ENCODE measurements at regions not wholly inside any gene's neighbourhood (a gene's known extent, or its start where the extent isn't known, plus 50 kb on each side); places are given as distances from the start of the nearest gene placed in this dataset.
A peak's percentile ranks its signal among the peaks of the same experiment; 100 is the strongest.
"Not testable (repeated sequence)": the region's sequence is repeated elsewhere in the genome, so short reads cannot be mapped to it uniquely, and the experiment has no call there.

DNA sequence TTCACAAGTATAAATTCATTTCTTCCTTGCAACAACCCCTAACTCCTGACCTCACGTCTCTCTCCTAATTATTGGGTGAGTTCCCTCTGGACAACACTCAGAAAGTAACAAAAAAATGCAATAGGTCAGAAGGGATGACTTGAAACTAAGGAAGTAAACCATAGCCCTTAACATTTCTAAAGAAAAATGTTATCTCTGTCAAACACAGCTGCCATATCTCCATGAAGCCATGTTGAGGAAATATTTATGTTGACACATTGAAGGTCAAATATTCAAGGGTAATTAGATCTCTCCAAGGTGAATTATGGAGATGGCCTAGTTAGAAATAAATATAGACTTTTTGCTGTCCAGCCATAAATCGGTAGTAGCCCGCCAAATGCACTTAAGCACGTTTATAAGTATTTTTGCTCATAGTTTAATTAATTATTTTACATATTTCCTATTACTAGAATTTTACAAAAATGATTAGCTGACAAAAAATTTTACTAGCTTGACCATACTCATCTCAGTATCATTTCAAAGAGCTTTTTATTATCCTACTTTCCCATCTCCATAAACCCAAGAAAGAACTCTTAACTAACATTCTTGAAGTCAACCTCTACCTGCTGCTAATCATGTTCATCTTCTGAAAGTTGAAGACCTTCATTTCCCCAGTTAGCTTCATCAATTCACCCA, 160.1 kb upstream of the PKN2 start:
- no peak for DNase-seq

DNA sequence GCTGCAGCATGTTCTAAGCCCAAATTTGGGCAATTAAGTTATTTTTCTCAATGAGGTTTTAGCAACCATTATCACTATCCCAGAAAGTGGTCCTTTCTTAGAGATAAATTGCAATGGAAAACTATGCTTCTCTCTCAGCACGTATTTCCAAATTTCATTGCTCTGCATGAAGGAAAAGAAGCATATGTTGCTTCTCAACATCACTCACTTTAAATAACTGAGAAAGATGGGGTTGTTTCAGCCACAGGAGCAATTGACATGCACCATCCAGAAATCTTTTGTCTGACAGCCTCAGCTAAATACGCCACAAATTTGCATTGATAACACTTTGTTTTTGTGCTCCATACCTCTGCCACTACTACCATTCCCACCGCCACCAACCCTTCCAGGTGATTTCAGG, 157.6 kb upstream of the PKN2 start:
- DNase-seq: no peak

- DNase-seq: no peak
Measured at GRCh38 chr1:88528792-88529191, 155.3 kb upstream of the PKN2 start.

- DNase-seq: no peak
Measured at GRCh38 chr1:88529581-88529980, 154.5 kb upstream of the PKN2 start.

- no peak for DNase-seq
Measured at GRCh38 chr1:88530246-88530645, 153.8 kb upstream of the PKN2 start.

DNA sequence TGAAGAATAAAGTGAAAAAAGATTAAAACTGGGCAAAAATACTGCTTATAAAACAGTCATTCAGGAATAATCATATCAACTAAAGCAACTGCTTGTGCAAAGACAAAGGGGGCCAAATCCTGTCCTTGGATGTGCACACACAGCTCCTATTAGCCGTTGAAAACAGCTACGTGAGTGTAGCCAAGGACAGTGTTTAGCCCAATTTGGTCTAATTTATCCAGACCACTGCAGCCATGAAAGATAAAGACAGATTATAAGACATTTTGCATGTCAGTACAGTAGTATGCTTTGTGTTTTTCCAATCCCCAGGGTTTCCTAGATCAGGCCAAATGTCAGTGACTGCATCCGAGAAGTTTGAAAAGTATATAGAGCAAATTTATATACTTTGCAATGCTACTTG, 146.3 kb upstream of the PKN2 start:
- DNase-seq: no peak

GRCh38 chr1:88538222-88538899, 145.7 kb upstream of the PKN2 start:
- DNase-seq: no peak

DNA sequence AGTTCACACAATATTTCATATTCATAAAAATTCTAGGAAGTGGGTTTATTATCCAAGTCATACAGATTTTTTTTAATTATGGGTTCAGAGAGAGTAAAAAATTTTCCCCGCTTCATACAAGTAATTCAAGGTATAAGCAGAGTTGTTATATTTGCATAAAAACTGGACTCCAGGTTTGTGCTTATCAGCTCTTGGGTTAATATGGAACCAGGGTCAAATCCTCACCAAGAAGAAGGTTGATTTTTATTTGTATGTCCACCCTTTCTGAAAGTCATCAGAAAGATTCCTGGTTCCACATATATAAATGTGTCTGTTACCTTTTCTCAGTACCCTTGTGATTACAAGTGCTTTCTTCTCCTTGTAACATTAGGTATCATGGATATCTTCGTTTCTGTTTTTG, 143.8 kb upstream of the PKN2 start:
- no peak for DNase-seq

DNA sequence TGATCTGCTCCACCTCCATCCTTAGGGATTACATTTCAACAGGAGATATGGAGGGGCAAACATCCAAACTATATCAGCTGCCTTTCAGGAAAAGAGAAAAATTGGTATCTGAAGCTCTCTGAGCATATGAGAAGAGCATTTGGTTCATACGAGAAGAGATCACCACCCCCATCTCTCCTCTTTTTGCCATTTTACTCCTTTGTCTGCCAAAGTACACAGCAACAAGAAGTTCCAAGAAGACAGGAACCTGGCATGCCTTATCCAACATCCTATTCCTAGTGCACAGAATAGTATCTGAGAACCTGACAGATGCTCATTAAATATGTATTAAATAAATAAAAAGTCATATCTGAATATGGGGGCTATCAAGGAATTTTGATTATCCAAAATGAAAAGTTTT, 142.5 kb upstream of the PKN2 start:
- no peak for DNase-seq

- no peak for DNase-seq
Measured at GRCh38 chr1:88544195-88544594, 139.9 kb upstream of the PKN2 start.

DNA sequence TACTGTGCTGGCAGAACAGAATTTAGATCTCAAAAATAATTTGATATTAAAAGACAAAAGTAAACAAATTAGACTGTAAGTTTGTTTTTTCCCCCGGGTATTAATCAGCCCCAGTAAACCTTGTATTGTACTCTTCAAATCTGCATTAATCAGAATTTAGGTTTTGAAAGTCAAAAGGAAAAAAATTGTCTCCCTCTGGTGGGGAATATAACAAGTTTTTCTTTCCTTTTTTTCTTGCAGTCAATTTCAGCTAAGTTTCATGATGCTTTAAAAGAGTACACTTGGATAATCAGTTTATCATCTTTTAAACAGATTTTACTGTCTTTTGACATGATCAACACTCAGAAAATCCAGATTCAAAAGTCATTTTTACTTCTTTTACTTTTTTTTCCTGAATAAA, 134.5 kb upstream of the PKN2 start:
- peak; percentile 2 for DNase-seq

- DNase-seq: no peak
Measured at GRCh38 chr1:88552226-88552625, 131.8 kb upstream of the PKN2 start.

DNA sequence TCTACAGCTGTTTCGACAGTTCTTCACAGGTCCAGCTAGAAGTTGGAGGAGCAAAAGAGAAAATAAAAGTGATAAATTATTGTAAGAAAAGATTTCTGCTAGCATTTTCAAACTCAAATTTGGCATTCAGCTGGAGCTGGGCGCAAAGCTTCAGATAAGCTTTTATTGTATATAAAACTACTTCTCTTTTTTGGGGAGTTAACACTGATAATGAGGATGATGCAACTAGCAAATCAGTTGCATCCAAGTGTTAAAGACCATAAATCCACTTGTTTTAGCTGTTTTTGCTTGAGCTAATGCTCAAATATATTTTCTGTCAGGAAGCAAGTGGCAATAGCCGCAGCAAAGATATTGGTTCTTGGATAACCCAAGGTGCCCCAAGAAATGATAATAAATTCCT, 127.1 kb upstream of the PKN2 start:
- no peak for DNase-seq

GRCh38 chr1:88560621-88561020, 123.5 kb upstream of the PKN2 start:
- DNase-seq: no peak

DNA sequence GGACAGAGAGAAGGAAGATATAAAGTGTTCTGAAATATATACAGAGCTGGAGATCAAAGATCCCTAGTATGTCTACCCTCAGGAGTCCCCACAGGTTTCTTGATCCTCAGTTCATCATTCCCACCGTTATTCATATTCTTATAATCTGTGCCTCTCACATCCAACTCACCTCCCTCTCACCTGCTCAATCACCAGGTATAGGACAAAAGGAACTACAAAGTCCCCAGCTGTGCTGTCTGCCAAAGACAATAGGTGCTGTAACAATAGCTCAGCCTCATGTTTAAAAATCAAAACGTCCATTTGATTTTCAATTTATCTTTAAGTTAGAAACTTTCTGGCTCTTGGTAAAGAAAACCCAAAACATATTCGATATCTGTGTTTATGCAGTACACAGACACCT, 121.1 kb upstream of the PKN2 start:
- no peak for DNase-seq

- DNase-seq: no peak
Measured at GRCh38 chr1:88566615-88567387, 117.3 kb upstream of the PKN2 start.

- DNase-seq: no peak
Measured at GRCh38 chr1:88571506-88571905, 112.6 kb upstream of the PKN2 start.

DNA sequence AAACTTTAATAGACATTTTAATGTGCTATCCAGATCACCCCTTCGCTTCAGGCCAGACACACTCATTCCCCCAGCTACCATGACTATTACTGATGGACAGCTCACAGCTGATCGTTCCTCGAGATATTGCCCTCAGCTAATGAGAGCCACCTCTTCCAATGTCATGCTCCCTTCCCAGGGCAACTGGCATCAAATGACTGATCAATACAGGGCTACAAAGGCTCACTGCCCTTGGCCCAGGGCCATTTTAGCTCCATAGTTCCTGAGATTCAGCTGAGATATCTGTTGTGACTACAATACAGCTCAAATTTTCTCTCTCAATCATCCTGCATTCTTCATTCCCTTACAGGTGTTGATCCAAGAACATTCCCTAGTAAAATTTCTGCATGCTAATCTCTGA, 104.5 kb upstream of the PKN2 start:
- no peak for DNase-seq

DNA sequence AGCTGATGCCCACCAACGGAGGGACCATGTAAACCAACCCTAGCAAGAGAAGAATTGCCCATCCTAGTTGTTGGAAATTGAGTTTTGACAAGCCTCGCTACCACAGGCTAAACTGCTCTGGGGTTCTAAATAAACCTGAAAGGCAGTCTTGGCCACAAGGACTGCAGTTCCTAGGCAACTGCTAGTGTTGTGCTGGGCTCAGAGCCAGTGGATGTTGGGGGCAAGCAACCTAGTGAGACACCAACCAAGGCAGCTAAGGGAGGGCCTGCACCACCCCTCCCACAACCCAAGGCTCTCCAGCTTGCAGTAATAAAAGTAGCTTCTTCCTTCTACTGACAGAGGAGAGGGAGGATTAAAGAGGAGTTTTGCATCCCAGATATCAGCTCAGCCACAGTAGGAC, 102.4 kb upstream of the PKN2 start:
- DNase-seq: no peak

DNA sequence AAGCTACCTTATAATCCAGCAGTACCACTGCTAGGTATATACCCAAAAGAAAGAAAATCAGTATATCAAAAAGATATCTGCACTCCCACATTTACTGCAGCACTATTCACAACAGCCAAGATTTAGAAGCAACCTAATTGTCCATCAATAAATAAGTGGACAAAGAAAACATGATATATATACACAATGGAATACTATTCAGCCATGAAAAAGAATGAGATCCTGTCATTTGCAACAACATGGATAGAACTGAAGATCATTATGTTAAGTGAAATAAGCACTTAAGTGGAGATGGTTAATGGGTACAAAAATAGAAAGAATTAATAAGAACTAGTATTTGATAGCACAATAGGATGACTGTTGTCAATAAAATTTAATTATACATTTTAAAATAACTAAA, 90.7 kb upstream of the PKN2 start:
- DNase-seq: no peak

GRCh38 chr1:88595355-88596002, 88.6 kb upstream of the PKN2 start:
- peak; percentile 15 for DNase-seq

DNA sequence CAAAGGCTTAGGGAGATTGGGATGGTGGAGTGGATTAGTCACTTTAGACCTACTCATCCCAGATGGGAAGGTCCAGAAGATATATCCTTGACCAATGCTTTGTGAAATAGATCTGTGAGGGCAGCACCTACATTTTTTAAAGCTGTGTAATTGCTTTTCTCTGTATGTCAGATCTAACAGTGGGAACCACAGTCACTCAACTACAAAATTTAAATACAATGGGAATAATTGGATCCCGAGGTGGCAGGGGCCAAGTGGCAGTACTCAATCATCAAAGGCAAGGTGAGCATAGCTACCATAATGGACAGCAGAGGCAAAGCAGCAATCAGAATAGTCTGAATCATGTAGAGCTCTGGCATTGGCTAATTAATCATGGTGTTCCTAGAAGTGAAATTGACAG, 86.1 kb upstream of the PKN2 start:
- DNase-seq: not testable (repeated sequence)

GRCh38 chr1:88608139-88608943, 75.7 kb upstream of the PKN2 start:
- DNase-seq: peak; percentile 46
